NT2/D1 (cell line): ENCODE measurements at regions not wholly inside any gene's neighbourhood (a gene's known extent, or its start where the extent isn't known, plus 50 kb on each side); places are given as distances from the start of the nearest gene placed in this dataset.
A peak's percentile ranks its signal among the peaks of the same experiment; 100 is the strongest.
"Not testable (repeated sequence)": the region's sequence is repeated elsewhere in the genome, so short reads cannot be mapped to it uniquely, and the experiment has no call there.

Experiments
- DNase-seq: peaks from one replicate; pipeline ENCODE4 v3.0.0-alpha.2; 2011; ENCODE audit warnings: low read depth, low spot score
- H3K27me3 ChIP-seq: 2 replicates; pipeline ENCODE4 v1.6.0; 2011; ENCODE audit warnings: mild to moderate bottlenecking; ENCODE audit not compliant: insufficient read length, insufficient read depth
- H3K36me3 ChIP-seq: 2 replicates; pipeline ENCODE4 v1.6.1; 2011; ENCODE audit warnings: mild to moderate bottlenecking, low read length, mixed read lengths; ENCODE audit not compliant: insufficient read depth, insufficient read length
- H3K4me1 ChIP-seq: 2 replicates; pipeline ENCODE4 v1.5.1; 2011; ENCODE audit not compliant: insufficient read depth, insufficient read length
- H3K4me3 ChIP-seq: 2 replicates; pipeline ENCODE4 v1.5.1; 2011; ENCODE audit warnings: low read depth; ENCODE audit not compliant: insufficient read length
- H3K9ac ChIP-seq: 2 replicates; pipeline ENCODE4 v1.6.0; 2011; ENCODE audit warnings: low read depth; ENCODE audit not compliant: insufficient read length
- H3K9me3 ChIP-seq: 2 replicates; pipeline ENCODE4 v1.5.1; 2011; ENCODE audit warnings: mild to moderate bottlenecking, low read length; ENCODE audit not compliant: insufficient read depth
- SUZ12 ChIP-seq: IDR thresholded peaks from 2 replicates; pipeline ENCODE4 v1.6.1; 2011; ENCODE audit not compliant: insufficient read length, insufficient read depth; ENCODE audit errors: extremely low read depth
- YY1 ChIP-seq: IDR thresholded peaks from 2 replicates; pipeline ENCODE4 v1.6.1; 2011; ENCODE audit not compliant: insufficient read length, insufficient read depth
- ZNF274 ChIP-seq: IDR thresholded peaks from 2 replicates; pipeline ENCODE4 v1.6.1; 2011; ENCODE audit warnings: mild to moderate bottlenecking, low read depth, low read length

- no peak for TF ChIP-seq ZNF274
- TF ChIP-seq YY1 = no peak
- no peak for TF ChIP-seq SUZ12
- no peaks in the 10 kb centered on the region for H3K4me1 ChIP-seq
- H3K9me3 ChIP-seq = no peaks in the 10 kb centered on the region
- no peak overlapping the region for H3K4me3 ChIP-seq
- no peaks in the 10 kb centered on the region for H3K36me3 ChIP-seq
- no peak overlapping the region for H3K9ac ChIP-seq
- H3K27me3 ChIP-seq = no peaks in the 10 kb centered on the region
- no peak for DNase-seq
These were observed 66.6 kb upstream of the TGFBR2 start for GRCh38 chr3:30539772-30540171.

DNA sequence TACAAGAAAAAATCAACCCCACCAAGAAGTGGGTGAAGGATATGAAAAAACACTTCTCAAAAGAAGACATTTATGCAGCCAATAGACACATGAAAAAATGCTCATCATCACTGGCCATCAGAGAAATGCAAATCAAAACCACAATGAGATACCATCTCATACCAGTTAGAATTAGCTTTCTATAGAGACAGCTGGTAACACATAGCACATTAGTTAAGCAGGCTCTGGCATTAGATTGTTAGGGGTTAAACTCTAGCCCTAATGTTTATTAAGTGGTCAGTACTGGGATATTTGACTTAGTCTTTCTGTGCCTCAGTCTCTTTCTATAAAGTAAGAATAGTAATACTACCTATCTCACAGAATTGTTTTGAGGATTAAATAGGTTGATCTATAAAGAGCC lies 65.2 kb upstream of the TGFBR2 start:
- not testable (repeated sequence) for H3K27me3 ChIP-seq, DNase-seq, H3K4me1 ChIP-seq

GRCh38 chr3:30542897-30543296 lies 63.5 kb upstream of the TGFBR2 start:
- Histone ChIP-seq H3K9ac (no peak overlapping the region), H3K4me1 (no peaks in the 10 kb centered on the region), H3K4me3 (no peak overlapping the region), H3K9me3 (0 out of 2 replicates have a peak, but pooled peaks cover 1% of the 10 kb centered on the region), H3K27me3 (no peaks in the 10 kb centered on the region), H3K36me3 (no peaks in the 10 kb centered on the region)
- no peak for DNase-seq
- TF ChIP-seq ZNF274 (no peak), SUZ12 (no peak), YY1 (no peak)

More for the DNA sequence above, 65.2 kb upstream of the TGFBR2 start:
- H3K4me3 ChIP-seq, H3K36me3 ChIP-seq, H3K9me3 ChIP-seq, H3K9ac ChIP-seq: not testable (repeated sequence)

DNA sequence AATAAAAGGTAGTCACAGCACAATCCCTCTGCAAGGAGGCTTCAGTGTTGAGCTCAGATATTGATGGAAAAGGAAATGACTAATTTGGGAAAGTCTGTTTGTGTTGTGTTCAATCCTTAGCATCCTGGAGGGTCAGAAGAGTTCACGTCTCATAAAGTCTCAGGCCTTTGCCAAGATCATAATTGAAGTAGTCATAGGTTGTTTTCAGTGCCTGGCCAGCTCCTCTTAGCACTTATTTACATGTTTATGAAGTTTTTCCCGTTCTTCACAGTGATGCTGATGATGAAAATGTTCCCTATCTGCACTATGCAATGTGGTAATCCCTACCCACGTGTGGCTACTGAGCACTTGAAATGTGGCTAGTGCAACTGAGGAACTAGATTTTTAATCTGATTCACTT lies 61.6 kb upstream of the TGFBR2 start:
- Histone ChIP-seq H3K4me1 (no peaks in the 10 kb centered on the region), H3K27me3 (no peaks in the 10 kb centered on the region), H3K9me3 (peaks cover 12% of the 10 kb centered on the region; the same call in 1 of the 2 replicates), H3K36me3 (no peaks in the 10 kb centered on the region), H3K4me3 (no peak overlapping the region), H3K9ac (no peak overlapping the region)
- DNase-seq = no peak
- TF ChIP-seq YY1 (no peak), SUZ12 (no peak), ZNF274 (no peak)

DNA sequence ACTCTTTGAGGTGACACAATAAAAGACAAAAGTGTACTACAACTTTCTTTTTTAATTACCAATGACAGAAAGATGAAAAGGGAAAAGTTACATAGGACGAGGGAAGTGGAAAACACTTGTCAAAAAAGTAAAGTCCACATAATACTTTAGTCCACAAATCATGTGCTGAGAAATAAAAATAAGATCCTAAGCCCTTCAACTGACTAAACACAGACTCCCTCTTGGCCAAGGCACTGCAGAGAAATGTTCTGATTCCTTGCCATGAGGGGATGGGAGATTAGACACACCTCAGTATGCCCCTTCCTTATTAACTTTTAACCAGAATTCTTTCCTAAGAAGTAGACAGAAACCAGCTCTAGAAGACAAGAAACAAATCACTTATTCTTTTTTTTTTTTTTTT lies 59.5 kb upstream of the TGFBR2 start:
- H3K27me3 ChIP-seq = no peaks in the 10 kb centered on the region
- no peak for DNase-seq
- TF ChIP-seq YY1 (no peak), ZNF274 (no peak), SUZ12 (no peak)

DNA sequence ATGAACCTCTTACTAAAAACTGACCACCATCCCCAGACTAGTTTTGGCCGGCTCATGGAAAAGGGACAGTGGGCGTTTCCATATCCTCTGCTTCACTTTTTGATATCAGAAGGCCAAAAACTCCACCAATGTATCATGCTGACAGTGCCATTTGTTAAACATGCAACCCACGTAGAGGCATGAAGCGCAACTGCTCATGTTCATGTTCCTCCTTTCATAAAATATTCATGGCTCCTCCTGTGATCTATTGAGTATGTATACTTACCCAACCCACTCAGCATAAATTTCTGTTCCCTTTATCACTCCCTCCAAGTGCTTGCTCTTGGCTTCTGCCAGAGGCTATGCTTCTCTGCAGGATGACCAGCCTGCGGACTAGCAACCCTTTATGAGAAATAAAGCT lies 58.7 kb upstream of the TGFBR2 start:
- TF ChIP-seq ZNF274 = no peak
- no peak for TF ChIP-seq YY1
- TF ChIP-seq SUZ12 = no peak
- H3K9ac ChIP-seq = no peak overlapping the region
- no peaks in the 10 kb centered on the region for H3K4me1 ChIP-seq
- no peak overlapping the region for H3K4me3 ChIP-seq
- no peaks in the 10 kb centered on the region for H3K27me3 ChIP-seq
- H3K36me3 ChIP-seq = no peaks in the 10 kb centered on the region
- H3K9me3 ChIP-seq = peaks cover 12% of the 10 kb centered on the region; the same call in 1 of the 2 replicates
- DNase-seq = no peak

More for the DNA sequence above, 59.5 kb upstream of the TGFBR2 start:
- peaks cover 12% of the 10 kb centered on the region; the same call in 1 of the 2 replicates for H3K9me3 ChIP-seq
- H3K4me1 ChIP-seq = no peaks in the 10 kb centered on the region
- no peak overlapping the region for H3K4me3 ChIP-seq
- H3K36me3 ChIP-seq = no peaks in the 10 kb centered on the region
- H3K9ac ChIP-seq = no peak overlapping the region

GRCh38 chr3:30548600-30548999 lies 57.8 kb upstream of the TGFBR2 start:
- DNase-seq = no peak
- Histone ChIP-seq H3K9ac (no peak overlapping the region), H3K36me3 (no peaks in the 10 kb centered on the region), H3K4me3 (no peak overlapping the region), H3K4me1 (no peaks in the 10 kb centered on the region), H3K27me3 (no peaks in the 10 kb centered on the region), H3K9me3 (peaks cover 12% of the 10 kb centered on the region; the same call in 1 of the 2 replicates)
- TF ChIP-seq SUZ12 = no peak
- TF ChIP-seq ZNF274 = no peak
- no peak for TF ChIP-seq YY1

DNA sequence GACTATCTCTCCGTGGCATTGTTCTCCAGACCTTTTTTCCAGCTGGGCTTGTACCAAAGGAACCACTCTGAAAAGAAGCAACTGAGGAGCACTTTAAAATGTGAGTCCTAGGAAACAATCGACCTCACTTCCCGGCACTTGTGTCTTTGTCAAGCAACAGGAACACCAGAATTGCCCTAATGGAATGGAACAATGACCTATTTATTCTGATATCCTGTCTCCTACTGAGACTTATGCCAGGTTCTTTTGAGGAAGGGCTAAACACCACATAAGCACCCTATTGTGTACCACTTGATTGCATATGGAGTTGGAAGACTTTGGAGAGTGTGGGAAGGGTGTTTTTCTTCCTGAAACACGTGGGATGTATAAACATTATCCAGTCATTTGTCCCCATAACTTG lies 56.8 kb upstream of the TGFBR2 start:
- peaks cover 12% of the 10 kb centered on the region; the same call in 1 of the 2 replicates for H3K9me3 ChIP-seq
- peak; percentile 83 for DNase-seq
- TF ChIP-seq YY1 = no peak
- no peak for TF ChIP-seq ZNF274
- no peak for TF ChIP-seq SUZ12
- no peaks in the 10 kb centered on the region for H3K27me3 ChIP-seq
- H3K36me3 ChIP-seq = no peaks in the 10 kb centered on the region
- H3K4me3 ChIP-seq = no peak overlapping the region
- H3K9ac ChIP-seq = no peak overlapping the region
- H3K4me1 ChIP-seq = no peaks in the 10 kb centered on the region
